Activated CD8-positive, alpha-beta memory T cell treated with anti-CD3 and anti-CD28 coated beads, Interleukin-2, amount 50 U/mL, for 1 hour (primary cell): ENCODE measurements at regions not wholly inside any gene's neighbourhood (a gene's known extent, or its start where the extent isn't known, plus 50 kb on each side); places are given as distances from the start of the nearest gene placed in this dataset.
"Not testable (repeated sequence)": the region's sequence is repeated elsewhere in the genome, so short reads cannot be mapped to it uniquely, and the experiment has no call there.

Source experiments
- DNase-seq: peaks from one replicate; pipeline ENCODE4 v3.0.0-alpha.2; 2020; ENCODE audit errors: extremely low read depth

DNA sequence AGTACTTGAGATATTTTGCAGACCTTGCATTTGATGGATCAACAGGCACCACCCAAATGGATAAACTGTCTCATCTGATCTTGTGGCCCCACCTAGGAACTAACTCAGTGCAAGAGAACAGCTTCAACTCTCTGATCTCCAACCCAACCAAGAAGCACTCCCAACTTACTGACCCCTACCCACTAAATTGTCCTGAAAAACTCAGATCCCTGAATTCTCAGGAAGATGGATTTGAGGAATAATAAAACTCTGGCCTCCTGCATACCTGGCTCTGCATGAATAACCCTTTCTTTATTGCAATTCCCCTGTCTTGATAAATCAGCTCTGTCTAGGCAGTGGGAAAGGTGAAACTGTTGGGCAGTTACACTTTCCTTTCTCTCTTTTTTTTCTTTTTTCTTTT, 247.9 kb downstream of the ZPLD1 start:
- DNase-seq = no peak

DNA sequence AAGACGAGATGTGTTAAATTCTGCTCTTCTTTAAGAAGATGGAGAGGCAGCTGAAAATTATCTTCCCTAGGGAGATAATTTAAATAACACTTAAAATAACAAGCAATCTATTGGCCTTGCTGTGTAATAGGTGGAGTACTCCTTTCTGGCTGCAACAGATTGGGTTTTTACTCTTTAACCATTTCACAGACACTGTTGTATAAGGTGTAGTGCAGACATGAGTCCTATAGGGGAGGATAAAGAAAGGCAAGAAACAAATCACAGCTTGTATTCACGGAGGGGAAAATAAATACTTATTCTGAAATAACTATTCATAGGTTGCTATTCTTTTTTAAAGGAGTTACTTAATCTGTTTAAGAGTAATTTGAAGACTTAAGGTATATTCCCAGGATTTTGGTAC, 252.0 kb downstream of the ZPLD1 start:
- DNase-seq = no peak

GRCh38 chr3:102687851-102688555, 253.2 kb downstream of the ZPLD1 start:
- DNase-seq = no peak

GRCh38 chr3:102688556-102688930, 253.7 kb downstream of the ZPLD1 start:
- DNase-seq = no peak

GRCh38 chr3:102691507-102691906, 256.7 kb downstream of the ZPLD1 start:
- DNase-seq = no peak

- no peak for DNase-seq
Observed at GRCh38 chr3:102699104-102699818, 264.4 kb downstream of the ZPLD1 start.

GRCh38 chr3:102699819-102700140, 265.0 kb downstream of the ZPLD1 start:
- no peak for DNase-seq

GRCh38 chr3:102712896-102713295, 278.1 kb downstream of the ZPLD1 start:
- DNase-seq = no peak

DNA sequence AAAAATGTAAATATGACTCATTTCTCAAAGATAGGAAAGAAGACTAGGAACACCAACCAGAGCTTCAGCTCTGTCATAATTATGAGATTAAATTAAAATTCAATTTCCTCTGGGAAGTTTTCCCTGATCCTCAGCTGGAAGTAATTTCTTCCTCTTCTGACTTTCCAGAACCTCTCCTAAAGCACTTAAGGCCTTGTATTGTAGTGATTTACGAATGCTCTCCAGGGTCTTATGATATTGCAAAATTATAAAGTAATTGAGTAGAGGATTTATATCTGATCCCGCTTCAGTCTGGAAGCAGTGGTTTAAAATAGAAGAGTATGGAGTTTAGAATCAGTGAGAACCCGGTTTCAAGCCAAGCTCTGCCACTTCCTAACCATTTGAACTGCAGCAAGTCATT, 279.8 kb downstream of the ZPLD1 start:
- no peak for DNase-seq

DNA sequence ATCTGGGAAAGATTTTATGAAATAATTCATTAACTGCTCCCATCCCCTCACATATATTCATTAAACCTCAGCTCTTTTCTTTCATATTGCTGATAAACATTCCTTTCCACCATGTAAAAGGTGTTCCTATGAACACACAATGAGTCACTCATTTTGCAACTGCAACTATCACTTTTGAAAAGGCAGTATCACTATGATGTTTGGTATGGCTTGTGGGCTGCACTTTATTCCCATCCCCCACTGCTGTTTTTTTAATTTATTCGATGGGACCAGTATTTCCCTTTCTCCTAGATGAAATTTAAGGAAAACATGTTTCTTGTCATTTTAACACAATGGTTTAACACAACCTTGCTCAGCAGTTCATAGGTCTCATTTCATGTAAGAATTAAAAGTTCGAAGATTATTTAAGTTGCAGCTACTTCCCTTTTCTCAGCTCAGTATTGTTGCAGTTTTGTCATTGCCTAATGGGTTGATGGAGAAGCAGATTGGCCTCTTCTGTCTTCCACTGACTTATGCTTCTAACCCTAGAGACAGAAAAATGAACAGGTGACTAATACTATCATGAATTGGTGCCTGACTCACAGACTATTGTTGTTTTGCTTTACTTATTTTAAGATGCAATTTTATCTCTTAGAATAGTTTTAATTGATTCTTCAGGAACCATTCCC, 280.3 kb downstream of the ZPLD1 start:
- no peak for DNase-seq

DNA sequence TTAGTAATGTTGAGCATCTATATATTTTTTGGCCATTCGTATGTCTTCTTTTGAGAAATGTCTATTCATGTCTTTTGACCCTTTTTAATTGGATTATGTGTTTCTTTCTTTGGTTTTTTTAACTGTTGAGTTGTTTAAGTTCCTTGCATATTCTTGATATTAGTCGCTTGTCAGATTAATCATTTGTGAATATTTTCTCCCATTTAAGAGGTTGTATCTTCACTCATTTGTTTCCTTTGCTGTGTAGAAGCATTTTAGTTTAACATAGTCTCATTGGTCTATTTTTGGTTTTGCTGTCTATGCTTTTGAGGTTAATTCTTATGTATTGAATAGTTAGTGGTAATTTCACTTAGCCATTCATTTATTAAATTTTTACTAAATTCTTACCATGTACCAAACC, 283.8 kb downstream of the ZPLD1 start:
- DNase-seq = no peak

- no peak for DNase-seq
Observed at GRCh38 chr3:102722317-102722716, 287.5 kb downstream of the ZPLD1 start.

DNA sequence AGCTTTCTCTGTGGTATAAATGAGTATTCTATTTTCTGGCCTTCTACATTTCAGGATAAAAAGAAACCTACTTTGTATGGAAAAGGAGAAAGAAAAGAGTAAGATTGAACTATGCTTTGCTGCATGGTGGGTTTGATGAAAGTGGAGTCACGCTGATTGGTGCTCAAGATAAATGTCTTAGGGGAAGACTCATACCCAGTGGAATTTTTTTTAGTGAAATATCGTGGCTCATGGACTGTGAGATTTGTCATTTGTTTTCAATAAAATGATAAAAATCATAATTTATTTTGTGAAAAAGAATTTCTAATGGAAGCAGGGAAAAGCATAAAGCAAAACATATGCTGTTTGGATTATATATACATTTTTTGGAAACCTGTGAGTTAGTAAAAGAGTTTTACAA, 292.5 kb downstream of the ZPLD1 start:
- no peak for DNase-seq

GRCh38 chr3:102732581-102732980, 297.8 kb downstream of the ZPLD1 start:
- not testable (repeated sequence) for DNase-seq

DNA sequence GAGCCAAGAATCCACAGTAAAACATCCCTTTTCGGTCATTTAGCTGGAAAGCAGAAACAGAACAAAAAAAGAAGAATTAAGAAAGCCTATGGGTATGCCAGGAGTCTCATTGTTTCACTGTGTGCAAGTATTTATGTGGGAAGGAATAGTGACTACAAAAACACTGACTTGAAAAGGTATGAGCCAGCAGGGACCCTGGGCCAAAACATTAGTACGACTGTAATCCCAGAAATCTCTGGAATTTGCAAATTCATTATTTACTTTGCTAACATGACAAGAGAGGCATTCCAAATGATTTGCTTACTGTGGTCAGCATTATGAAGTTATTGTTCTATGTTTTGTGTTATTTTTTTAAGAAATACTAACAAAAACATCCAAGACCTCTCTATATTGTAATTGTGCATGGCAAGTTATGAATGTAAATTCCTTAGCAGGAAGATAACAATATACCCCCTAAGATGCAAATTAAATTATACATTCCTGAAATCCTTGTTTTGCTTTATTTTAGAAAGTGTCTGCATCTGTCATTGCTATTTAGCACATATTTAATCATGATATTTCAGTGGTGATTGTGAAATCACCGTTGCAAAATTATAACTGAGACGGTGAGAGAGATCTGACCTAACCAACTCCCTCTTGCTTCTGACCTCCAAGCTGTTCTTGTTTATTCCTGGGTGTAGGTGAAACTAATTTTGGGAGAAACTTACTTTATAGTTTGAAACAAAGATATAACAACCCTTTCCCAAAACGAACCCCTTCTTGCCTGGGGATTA, 299.2 kb downstream of the ZPLD1 start:
- DNase-seq = no peak

DNA sequence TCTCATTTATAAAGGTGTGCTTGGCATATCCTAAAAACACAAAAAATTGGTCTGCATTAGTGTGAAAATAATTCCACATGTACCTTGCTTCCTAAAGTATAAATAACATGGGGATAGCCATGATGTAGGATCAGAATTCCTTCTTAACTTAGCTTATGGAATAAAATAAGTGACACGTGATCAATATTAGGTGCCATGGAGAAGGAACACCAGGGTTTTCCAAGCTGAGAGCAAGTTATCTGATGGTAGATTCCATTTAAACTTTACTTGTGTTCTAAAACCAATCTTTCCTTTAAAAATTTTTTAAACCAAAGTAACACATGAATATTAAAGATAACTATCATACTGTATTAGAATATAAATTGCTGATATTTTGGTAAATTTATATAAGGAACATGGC, 300.5 kb downstream of the ZPLD1 start:
- DNase-seq = no peak

DNA sequence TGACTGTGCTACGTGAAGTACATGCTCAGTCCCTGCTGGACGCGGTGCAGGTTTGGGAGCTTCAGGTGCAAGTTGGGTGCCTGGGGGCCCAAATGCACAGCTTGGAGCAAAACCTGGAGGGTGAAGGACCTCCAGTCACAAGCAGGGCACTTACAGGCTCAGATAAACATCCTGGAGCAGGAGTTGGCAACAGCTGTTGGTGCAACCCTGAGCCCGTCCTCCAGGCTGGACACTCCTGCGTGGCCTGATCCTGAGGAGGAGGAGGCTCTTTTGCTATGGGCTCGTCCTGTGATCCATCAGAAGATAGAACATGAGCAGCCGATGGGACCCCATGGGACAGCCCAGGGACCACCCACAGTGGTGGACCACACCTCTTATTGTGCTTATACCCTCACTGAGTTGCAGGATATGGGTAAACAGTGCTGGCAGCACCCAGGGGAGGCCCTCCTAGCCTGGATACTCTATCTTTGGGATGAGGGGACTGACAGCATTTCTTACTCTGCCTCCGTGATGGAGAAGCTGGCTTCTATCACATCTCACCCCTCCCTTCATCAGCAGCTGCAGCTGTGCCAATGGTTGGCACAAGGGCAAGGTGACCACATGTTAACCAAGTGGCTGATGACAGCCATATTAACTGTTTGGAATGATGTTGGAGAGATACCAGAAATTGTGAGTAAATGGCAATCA, 301.6 kb downstream of the ZPLD1 start:
- no peak for DNase-seq

- no peak for DNase-seq
Observed at GRCh38 chr3:102736975-102737304, 302.1 kb downstream of the ZPLD1 start.

- no peak for DNase-seq
Observed at GRCh38 chr3:102737353-102737752, 302.5 kb downstream of the ZPLD1 start.

DNA sequence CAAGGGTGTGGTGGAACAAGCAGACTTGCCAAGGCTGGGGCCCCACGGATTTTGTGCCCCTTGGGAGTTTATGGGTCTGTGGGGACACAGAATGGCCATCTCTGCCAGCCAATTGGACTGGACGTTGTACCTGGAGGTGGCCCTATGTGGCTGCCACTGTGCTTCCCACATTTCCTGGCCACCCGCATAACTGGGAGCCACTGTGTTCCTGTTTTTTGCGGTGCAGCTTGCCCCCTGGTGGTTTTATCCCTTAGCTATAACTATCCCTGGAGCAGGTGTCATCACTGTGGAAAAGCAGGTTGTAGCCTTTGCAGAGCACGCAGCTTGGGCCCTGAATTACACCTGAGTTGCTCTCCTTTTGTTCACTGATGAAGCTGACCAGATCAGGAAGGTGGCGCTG, 306.3 kb downstream of the ZPLD1 start:
- DNase-seq = no peak

GRCh38 chr3:102741694-102742093, 306.9 kb downstream of the ZPLD1 start:
- DNase-seq = no peak

- DNase-seq = no peak
Observed at GRCh38 chr3:102745881-102746280, 311.1 kb downstream of the ZPLD1 start.
